ENCODE measurements at regions not wholly inside any gene's neighbourhood (a gene's known extent, or its start where the extent isn't known, plus 50 kb on each side); places are given as distances from the start of the nearest gene placed in this dataset.

DNA sequence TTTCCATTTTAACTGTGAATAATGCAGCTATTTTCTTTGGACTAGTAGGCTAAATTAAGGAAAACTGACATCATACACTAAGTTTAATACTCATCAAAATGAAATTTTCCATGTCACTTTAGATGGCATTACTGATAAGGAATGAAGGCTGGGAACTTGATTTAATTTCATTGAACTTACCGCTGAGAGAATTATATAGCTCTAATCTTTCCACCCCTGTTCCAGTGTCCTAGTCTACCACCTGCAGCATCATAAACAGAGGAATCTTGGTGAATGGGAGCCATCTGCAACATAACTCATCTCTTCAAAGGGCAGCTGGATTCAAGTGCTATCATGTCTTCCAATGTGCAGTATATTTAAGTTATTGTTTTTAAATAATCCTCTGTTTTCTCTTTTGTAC lies 1395.2 kb downstream of the EPHA7 start:
- no peak for FAIRE-seq
- no peaks in the 10 kb centered on the region for H3K36me3 ChIP-seq (ENCODE audit: control insufficient read depth in 3 of 3, insufficient read depth in 2 of 3, low read depth in 1 of 3, low read length in 3 of 3)
- H3K27me3 ChIP-seq (ENCODE audit: control insufficient read depth in 3 of 3, insufficient read depth in 3 of 3, low read length in 3 of 3): no peaks in the 10 kb centered on the region

DNA sequence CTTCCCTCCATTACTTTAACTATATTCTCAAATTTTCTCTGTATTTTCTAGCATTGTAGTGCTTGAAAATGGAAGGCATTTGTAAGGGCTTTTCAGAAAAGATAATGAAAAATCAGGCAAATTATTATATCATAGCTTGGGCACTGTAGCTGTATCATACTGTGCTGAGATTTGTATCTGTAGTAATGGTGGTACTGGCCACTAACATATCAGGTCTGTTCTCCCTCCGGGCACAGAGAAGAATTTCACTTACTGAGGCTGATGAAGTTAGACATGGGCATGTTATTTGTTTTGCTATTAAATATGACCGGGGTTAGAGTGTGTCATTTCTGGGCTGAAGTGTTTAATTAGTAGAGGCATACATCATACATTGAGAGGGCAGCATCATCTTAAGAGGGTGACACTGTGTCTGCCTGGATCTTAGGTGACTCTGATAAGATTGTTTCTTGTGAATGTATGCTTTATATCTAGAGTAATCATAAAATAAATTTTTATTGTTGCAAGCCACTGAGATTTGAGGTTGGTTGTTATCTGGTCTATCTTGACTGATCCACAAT lies 1395.9 kb downstream of the EPHA7 start:
- DNase-seq (no peak), FAIRE-seq (no peak)
- Histone ChIP-seq H3K9me3 (ENCODE audit: control insufficient read depth in 2 of 2, insufficient read depth in 1 of 2, low read depth in 1 of 2, low read length in 1 of 2) (no peaks in the 10 kb centered on the region), H3K27me3 (ENCODE audit: control insufficient read depth in 3 of 3, insufficient read depth in 3 of 3, low read length in 3 of 3) (no peaks in the 10 kb centered on the region), H3K36me3 (ENCODE audit: control insufficient read depth in 3 of 3, insufficient read depth in 2 of 3, low read depth in 1 of 3, low read length in 3 of 3) (no peaks in the 10 kb centered on the region), H3K4me3 (ENCODE audit: low read depth in 1 of 3, low read length in 3 of 3) (no peak overlapping the region), H3K4me1 (ENCODE audit: control insufficient read depth in 3 of 3, insufficient read depth in 2 of 3, low read depth in 1 of 3, low read length in 2 of 3) (no peaks in the 10 kb centered on the region), H3K27ac (ENCODE audit: low read depth in 1 of 3, low read length in 2 of 3) (no peak overlapping the region)
- 66 to 81% (median 79%) methylated on average over 2 of the region's 2 CpGs for WGBS, 3 donors

More for the DNA sequence above, 1395.2 kb downstream of the EPHA7 start:
- no peak for DNase-seq
- H3K9me3 ChIP-seq (ENCODE audit: control insufficient read depth in 2 of 2, insufficient read depth in 1 of 2, low read depth in 1 of 2, low read length in 1 of 2): no peaks in the 10 kb centered on the region
- 75 to 85% (median 80%) methylated on average over 1 of the region's 1 CpG for WGBS, 3 donors
- no peaks in the 10 kb centered on the region for H3K4me1 ChIP-seq (ENCODE audit: control insufficient read depth in 3 of 3, insufficient read depth in 2 of 3, low read depth in 1 of 3, low read length in 2 of 3)
- H3K27ac ChIP-seq (ENCODE audit: low read depth in 1 of 3, low read length in 2 of 3): no peak overlapping the region
- no peak overlapping the region for H3K4me3 ChIP-seq (ENCODE audit: low read depth in 1 of 3, low read length in 3 of 3)

DNA sequence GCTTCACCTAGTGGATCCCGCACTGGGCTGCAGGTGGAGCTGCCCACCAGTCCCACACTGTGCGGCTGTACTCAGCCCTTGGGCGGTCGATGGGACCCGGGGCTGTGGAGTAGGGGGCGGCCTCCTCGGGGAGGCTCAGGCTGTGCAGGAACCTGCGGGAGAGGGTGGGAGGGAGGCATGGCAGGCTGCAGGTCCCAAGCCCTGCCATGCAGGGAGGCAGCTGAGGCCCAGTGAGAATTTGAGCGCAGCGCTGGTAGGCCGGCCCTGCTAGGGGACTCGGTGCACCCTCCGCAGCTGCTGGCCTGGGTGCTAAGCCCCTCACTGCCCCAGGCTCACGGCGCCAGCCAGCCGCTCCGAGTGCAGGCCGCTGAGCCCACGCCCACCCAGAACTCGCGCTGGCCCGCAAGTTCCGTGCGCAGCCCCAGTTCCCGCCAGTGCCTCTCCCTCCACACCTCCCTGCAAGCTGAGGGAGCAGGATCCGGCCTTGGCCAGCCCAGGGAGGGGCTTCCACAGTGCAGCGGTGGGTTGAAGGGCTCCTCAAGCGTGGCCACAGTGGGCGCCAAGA lies 1407.6 kb downstream of the EPHA7 start:
- H3K36me3 ChIP-seq (ENCODE audit: control insufficient read depth in 3 of 3, insufficient read depth in 2 of 3, low read depth in 1 of 3, low read length in 3 of 3): no peaks in the 10 kb centered on the region
- H3K27ac ChIP-seq (ENCODE audit: low read depth in 1 of 3, low read length in 2 of 3): no peak overlapping the region
- H3K4me1 ChIP-seq (ENCODE audit: control insufficient read depth in 3 of 3, insufficient read depth in 2 of 3, low read depth in 1 of 3, low read length in 2 of 3): no peaks in the 10 kb centered on the region
- H3K27me3 ChIP-seq (ENCODE audit: control insufficient read depth in 3 of 3, insufficient read depth in 3 of 3, low read length in 3 of 3): no peaks in the 10 kb centered on the region
- DNase-seq (no peak), FAIRE-seq (no peak)
- no peak overlapping the region for H3K4me3 ChIP-seq (ENCODE audit: low read depth in 1 of 3, low read length in 3 of 3)
- 92 to 94% (median 94%) methylated on average over 24 to 29 of the region's 29 CpGs for WGBS, 3 donors
- peaks cover 1 to 9% of the 10 kb centered on the region in 2 donors for H3K9me3 ChIP-seq (ENCODE audit: control insufficient read depth in 2 of 2, insufficient read depth in 1 of 2, low read depth in 1 of 2, low read length in 1 of 2)

DNA sequence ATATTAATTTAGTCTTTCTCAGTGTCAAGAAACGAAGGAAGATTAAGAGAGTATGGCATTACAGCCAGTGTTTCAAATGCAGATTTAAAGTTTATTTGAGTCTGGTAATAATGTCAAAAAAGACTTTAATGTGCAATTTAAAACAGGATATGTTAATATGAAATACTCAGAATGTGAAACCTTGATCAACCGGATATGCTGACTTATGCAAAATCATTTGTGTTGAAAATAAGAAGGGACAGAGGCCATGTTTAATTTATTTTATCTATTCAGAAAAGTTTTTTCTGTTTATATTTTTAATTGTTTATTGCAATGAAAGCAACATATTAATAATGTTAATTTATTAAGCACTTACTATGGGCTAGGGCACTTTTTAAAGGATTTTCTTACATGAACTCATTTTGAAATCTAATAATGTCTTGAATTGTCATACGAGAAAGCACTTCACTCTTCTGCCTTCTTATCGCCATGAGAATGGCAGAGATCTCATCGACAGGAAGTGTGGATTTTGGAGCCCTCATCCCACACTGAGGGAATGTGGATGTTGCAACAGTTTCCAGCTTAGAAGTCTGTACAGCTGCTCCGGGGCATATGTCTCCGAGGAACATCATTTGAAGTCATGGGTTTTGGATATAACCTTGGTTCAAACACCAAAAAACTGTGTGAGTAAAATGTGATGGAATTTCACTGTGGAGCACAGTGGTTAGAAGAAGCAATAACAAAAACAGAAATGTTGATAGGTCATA lies 1410.4 kb downstream of the EPHA7 start:
- Histone ChIP-seq H3K4me3 (ENCODE audit: low read depth in 1 of 3, low read length in 3 of 3) (no peak overlapping the region), H3K27me3 (ENCODE audit: control insufficient read depth in 3 of 3, insufficient read depth in 3 of 3, low read length in 3 of 3) (no peaks in the 10 kb centered on the region), H3K36me3 (ENCODE audit: control insufficient read depth in 3 of 3, insufficient read depth in 2 of 3, low read depth in 1 of 3, low read length in 3 of 3) (no peaks in the 10 kb centered on the region), H3K9me3 (ENCODE audit: control insufficient read depth in 2 of 2, insufficient read depth in 1 of 2, low read depth in 1 of 2, low read length in 1 of 2) (peaks cover 1 to 9% of the 10 kb centered on the region in 2 donors), H3K27ac (ENCODE audit: low read depth in 1 of 3, low read length in 2 of 3) (no peak overlapping the region), H3K4me1 (ENCODE audit: control insufficient read depth in 3 of 3, insufficient read depth in 2 of 3, low read depth in 1 of 3, low read length in 2 of 3) (no peaks in the 10 kb centered on the region)
- DNase-seq (no peak), FAIRE-seq (no peak)
- WGBS, 3 donors: 87 to 89% (median 88%) methylated on average over 7 of the region's 7 CpGs

DNA sequence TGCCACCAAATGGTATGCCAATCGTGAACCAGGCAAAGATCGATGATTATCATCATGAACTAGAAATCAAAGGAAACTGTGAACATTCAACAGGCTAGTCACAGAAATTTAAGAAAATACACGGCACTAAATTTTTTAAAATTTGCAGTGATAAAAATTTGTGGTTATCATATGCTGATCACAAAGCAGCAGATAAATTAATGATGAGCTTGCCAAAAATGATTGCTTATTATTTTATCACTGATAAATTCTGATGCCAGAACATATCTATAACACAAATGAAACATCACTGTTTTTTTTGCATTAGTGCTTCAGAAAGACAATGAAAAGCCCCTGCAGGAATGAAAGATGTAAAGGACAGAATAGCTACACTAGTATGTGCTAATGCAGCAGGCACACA lies 1413.2 kb upstream of the MAP3K7 start:
- DNase-seq (no peak), FAIRE-seq (no peak)
- Histone ChIP-seq H3K36me3 (ENCODE audit: control insufficient read depth in 3 of 3, insufficient read depth in 2 of 3, low read depth in 1 of 3, low read length in 3 of 3) (no peaks in the 10 kb centered on the region), H3K27me3 (ENCODE audit: control insufficient read depth in 3 of 3, insufficient read depth in 3 of 3, low read length in 3 of 3) (no peaks in the 10 kb centered on the region), H3K27ac (ENCODE audit: low read depth in 1 of 3, low read length in 2 of 3) (no peak overlapping the region), H3K9me3 (ENCODE audit: control insufficient read depth in 2 of 2, insufficient read depth in 1 of 2, low read depth in 1 of 2, low read length in 1 of 2) (no peaks in the 10 kb centered on the region), H3K4me1 (ENCODE audit: control insufficient read depth in 3 of 3, insufficient read depth in 2 of 3, low read depth in 1 of 3, low read length in 2 of 3) (no peaks in the 10 kb centered on the region), H3K4me3 (ENCODE audit: low read depth in 1 of 3, low read length in 3 of 3) (no peak overlapping the region)
- 90 to 95% (median 92%) methylated on average over 3 of the region's 3 CpGs for WGBS, 3 donors

DNA sequence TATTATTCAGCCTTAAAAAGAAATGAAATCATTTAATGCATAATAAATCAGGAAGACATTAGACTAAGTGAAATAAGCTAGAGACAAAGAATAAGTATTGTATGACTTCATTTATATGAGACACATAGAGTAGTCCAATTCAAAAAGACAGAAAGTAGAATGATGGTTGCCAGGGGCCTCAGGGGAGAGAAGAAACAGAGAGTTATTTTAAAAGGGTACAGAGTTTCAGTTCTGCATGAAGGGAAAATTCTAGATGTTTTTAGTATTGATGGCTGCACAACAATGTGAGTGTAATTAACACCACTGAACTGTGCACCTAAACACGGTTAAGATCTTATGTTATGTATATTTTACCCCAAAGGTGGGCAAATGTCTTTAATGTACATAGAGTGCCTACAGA lies 1407.9 kb upstream of the MAP3K7 start:
- WGBS, 3 donors: 80 to 88% (median 86%) methylated on average over 1 of the region's 1 CpG
- DNase-seq: no peak

DNA sequence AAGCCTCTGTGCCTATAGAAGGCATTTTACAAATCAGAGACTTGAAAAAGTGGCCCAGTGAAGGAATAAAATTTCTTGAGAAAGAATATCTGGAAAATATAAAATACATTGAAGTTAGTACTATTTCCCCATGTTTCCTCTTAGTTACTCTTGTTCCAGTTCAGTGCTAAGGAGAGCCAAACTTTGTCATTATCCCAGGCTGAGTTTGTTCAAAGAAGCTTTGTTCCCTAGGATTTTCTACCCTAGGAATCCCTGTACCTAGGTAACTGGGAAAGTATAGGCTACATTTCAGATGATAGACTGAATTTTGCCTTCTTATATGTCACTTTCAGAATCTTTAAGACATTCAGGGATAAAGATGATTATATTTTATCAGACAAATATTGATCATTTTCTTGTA lies 1395.7 kb upstream of the MAP3K7 start:
- FAIRE-seq (no peak), DNase-seq (no peak)
- Histone ChIP-seq H3K4me3 (ENCODE audit: low read depth in 1 of 3, low read length in 3 of 3) (no peak overlapping the region), H3K4me1 (ENCODE audit: control insufficient read depth in 3 of 3, insufficient read depth in 2 of 3, low read depth in 1 of 3, low read length in 2 of 3) (no peaks in the 10 kb centered on the region), H3K9me3 (ENCODE audit: control insufficient read depth in 2 of 2, insufficient read depth in 1 of 2, low read depth in 1 of 2, low read length in 1 of 2) (no peaks in the 10 kb centered on the region), H3K27ac (ENCODE audit: low read depth in 1 of 3, low read length in 2 of 3) (no peak overlapping the region), H3K27me3 (ENCODE audit: control insufficient read depth in 3 of 3, insufficient read depth in 3 of 3, low read length in 3 of 3) (no peaks in the 10 kb centered on the region), H3K36me3 (ENCODE audit: control insufficient read depth in 3 of 3, insufficient read depth in 2 of 3, low read depth in 1 of 3, low read length in 3 of 3) (no peaks in the 10 kb centered on the region)

More for the DNA sequence above, 1407.9 kb upstream of the MAP3K7 start:
- FAIRE-seq: no peak
- H3K4me1 ChIP-seq (ENCODE audit: control insufficient read depth in 3 of 3, insufficient read depth in 2 of 3, low read depth in 1 of 3, low read length in 2 of 3): no peaks in the 10 kb centered on the region
- H3K27ac ChIP-seq (ENCODE audit: low read depth in 1 of 3, low read length in 2 of 3): no peak overlapping the region
- H3K9me3 ChIP-seq (ENCODE audit: control insufficient read depth in 2 of 2, insufficient read depth in 1 of 2, low read depth in 1 of 2, low read length in 1 of 2): no peaks in the 10 kb centered on the region
- H3K36me3 ChIP-seq (ENCODE audit: control insufficient read depth in 3 of 3, insufficient read depth in 2 of 3, low read depth in 1 of 3, low read length in 3 of 3): no peaks in the 10 kb centered on the region
- no peak overlapping the region for H3K4me3 ChIP-seq (ENCODE audit: low read depth in 1 of 3, low read length in 3 of 3)
- no peaks in the 10 kb centered on the region for H3K27me3 ChIP-seq (ENCODE audit: control insufficient read depth in 3 of 3, insufficient read depth in 3 of 3, low read length in 3 of 3)

DNA sequence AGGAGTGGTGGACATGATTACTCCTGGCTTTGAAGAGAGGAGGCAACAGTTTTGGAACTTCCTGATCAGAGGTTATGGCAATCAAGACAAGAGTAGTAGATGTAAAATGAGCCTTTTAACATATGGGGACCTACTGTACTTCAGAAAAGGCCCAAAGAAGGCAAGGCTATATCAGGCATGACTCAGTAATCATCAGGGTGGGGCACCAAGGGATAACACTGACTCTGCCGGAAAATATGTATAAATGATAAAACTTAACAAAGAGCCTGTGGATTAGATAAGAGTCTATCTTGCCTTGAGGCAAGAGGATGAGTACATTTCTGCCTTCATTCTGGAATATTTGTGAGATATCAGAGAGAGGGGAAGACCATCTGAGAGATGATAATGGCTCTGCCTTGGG lies 1389.9 kb upstream of the MAP3K7 start:
- WGBS, 3 donors: 44 to 74% (median 53%) methylated on average over 1 of the region's 1 CpG
- peaks cover 0 to 4% of the 10 kb centered on the region in 2 donors for H3K9me3 ChIP-seq (ENCODE audit: control insufficient read depth in 2 of 2, insufficient read depth in 1 of 2, low read depth in 1 of 2, low read length in 1 of 2)
- no peak overlapping the region for H3K27ac ChIP-seq (ENCODE audit: low read depth in 1 of 3, low read length in 2 of 3)
- H3K4me1 ChIP-seq (ENCODE audit: control insufficient read depth in 3 of 3, insufficient read depth in 2 of 3, low read depth in 1 of 3, low read length in 2 of 3): no peaks in the 10 kb centered on the region
- H3K36me3 ChIP-seq (ENCODE audit: control insufficient read depth in 3 of 3, insufficient read depth in 2 of 3, low read depth in 1 of 3, low read length in 3 of 3): no peaks in the 10 kb centered on the region
- H3K4me3 ChIP-seq (ENCODE audit: low read depth in 1 of 3, low read length in 3 of 3): no peak overlapping the region
- no peak for FAIRE-seq
- H3K27me3 ChIP-seq (ENCODE audit: control insufficient read depth in 3 of 3, insufficient read depth in 3 of 3, low read length in 3 of 3): no peaks in the 10 kb centered on the region
- no peak for DNase-seq
